GM20000 (cell line): ENCODE measurements at regions not wholly inside any gene's neighbourhood (a gene's known extent, or its start where the extent isn't known, plus 50 kb on each side); places are given as distances from the start of the nearest gene placed in this dataset.

ENCODE experiments used
- DNase-seq: peaks from one replicate; pipeline ENCODE4 v3.0.0; 2012; ENCODE audit warnings: low spot score
- TF ChIP-seq, protein P1 (sequence below): IDR thresholded peaks from 2 replicates; pipeline ENCODE4 v1.5.1; 2012; ENCODE audit warnings: mild to moderate bottlenecking, control low read depth; ENCODE audit errors: extremely low read depth, missing control alignments

DNA sequence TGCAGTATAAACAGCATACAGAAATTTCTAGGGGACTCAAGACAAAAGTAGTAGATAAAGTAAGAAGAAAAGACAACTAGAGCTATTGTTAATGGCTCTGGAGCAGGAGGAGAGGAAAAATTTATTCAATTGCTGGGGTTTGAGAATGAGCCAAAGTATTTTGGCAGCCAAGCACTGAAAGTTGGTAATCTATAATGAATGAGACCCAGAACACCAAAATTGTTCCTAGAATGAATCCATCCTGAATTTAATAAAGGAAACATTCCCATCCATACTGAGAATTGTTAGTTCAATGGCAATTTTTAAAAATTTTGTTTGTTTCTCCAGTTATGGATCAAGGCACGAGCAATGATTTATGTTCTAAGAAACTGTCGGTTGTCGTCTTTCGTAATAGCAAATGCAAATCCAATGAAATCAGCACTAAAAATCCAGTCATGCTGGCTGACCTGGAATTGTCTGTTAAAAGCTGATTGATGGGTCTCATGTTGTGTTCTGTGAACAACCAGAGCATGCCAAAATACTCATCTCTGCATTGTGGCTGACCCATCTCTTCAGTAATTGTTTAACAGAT is 170.9 kb upstream of the LMNTD1 start:
- DNase-seq: no peak
- TF ChIP-seq, protein P1, sequence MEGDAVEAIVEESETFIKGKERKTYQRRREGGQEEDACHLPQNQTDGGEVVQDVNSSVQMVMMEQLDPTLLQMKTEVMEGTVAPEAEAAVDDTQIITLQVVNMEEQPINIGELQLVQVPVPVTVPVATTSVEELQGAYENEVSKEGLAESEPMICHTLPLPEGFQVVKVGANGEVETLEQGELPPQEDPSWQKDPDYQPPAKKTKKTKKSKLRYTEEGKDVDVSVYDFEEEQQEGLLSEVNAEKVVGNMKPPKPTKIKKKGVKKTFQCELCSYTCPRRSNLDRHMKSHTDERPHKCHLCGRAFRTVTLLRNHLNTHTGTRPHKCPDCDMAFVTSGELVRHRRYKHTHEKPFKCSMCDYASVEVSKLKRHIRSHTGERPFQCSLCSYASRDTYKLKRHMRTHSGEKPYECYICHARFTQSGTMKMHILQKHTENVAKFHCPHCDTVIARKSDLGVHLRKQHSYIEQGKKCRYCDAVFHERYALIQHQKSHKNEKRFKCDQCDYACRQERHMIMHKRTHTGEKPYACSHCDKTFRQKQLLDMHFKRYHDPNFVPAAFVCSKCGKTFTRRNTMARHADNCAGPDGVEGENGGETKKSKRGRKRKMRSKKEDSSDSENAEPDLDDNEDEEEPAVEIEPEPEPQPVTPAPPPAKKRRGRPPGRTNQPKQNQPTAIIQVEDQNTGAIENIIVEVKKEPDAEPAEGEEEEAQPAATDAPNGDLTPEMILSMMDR: no peak

DNA sequence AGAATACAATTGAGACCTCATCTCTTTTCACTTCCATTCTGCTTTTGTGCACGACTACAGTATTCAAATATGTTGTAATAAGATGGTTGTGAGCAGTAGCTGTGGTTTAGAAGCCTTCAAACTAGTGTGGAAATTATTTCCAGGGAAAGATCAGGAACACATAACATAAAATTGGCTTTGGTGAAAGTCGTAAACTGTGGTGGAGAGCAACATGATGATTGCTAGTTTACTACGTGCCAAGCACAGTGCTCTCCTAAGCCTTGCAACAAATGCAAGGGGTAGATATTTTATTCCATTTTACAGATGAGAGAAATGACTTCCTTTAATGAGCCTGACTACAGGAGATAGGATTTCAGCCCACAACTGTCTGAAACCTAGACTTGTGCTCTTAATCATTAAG is 172.4 kb upstream of the LMNTD1 start:
- no peak for DNase-seq
- TF ChIP-seq, protein P1: no peak

DNA sequence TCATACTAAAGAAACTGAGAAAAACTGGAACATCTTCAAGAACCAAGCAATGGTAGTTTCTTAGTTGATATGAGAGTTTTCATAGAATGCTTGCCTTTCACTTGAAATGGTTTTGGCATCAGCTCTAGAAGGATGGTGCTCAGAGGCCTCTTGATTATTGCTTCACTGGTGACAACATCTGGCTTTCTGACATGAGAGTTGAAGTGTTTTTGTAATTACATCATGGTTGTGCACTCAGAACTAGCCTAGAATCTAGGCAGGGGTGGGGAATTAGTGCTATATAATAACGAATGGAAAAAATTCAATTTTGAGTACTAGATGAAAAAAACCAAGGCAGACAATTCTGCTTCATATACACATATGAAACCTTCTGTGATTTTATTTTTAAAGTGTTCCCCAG is 172.8 kb upstream of the LMNTD1 start:
- no peak for DNase-seq
- TF ChIP-seq, protein P1: no peak

DNA sequence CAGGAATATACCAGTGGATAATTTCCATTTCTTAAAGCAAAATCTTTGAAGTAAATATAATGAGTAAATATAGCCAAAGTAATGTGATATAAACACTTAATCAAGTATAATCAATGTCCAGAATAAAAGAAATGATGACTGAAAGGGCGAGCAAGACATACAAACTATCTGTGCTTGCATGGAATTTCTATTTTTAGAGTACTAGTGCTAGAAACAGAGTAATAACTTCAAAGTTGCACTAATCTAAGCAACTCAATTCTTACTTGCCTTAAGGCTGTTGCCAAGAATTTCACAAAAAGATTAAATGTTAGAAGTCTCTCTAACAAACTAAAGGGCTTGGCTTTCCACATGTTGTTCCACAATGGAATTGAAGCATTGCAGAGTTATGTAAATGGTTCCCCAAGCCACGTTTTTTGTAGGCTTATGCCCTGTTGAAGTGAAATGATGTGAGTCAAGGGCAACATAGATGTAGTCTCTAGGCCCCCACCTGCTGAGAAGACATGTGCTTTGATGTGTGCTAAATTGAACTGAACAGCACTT is 175.0 kb upstream of the LMNTD1 start:
- TF ChIP-seq, protein P1: no peak
- no peak for DNase-seq

DNA sequence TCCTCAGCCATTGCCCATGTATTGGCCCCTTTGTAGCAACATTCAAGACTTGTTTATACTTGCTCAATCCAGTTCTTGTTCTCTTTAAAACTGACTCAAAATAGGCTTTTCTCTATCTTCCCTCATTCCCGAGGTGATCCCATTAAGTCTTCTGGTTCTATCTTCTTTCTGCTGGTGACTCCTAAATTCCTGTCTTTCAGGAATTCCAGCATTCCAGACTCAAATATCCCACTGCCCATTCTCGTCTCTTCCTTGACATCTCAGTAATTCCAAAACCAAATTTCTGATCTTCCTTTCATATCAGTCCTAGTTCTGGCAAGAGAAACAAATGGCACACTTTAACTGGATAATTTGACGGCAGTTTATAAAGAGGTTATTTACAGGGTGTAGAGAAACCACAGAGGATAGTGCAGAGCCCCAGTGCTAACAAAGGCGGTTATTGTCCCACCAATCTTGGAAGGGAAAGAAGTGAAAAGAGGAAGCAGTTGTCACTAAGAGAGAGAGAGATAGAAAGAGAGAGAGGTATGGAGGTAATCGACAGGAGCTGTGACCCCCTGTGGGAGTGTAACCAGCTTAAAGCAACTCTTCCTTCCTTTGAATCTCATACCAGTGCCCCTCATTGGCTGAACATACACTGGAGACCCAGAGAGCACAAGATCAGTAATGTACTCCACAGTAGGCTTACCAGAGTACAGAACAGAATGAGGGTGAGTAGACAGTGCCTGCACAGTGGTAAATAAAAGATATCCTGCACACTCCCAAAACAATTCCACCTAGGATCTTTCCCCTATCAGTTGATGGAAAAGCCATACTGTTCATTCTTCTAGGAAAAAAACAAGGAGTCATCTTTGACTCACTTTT is 177.6 kb upstream of the LMNTD1 start:
- TF ChIP-seq, protein P1: no peak
- DNase-seq: no peak

DNA sequence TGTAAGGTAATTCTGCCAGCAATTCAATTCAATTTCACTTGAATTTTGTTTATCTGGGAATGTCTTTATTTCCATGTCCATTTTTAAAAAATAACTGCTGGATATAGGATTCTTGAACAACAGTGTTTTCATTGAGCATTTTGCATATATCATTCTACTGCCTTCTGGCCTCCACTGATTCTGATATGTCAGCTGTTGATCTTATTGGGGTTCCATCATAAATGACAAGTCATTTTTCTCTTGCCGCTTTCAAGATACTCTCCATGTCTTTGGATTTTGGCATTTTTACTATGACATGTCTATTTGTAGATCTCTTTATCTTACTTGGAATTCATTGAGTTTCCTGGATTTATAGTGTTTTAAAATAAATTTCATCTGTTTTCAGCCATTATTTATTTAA is 180.5 kb upstream of the LMNTD1 start:
- TF ChIP-seq, protein P1: no peak
- DNase-seq: no peak

DNA sequence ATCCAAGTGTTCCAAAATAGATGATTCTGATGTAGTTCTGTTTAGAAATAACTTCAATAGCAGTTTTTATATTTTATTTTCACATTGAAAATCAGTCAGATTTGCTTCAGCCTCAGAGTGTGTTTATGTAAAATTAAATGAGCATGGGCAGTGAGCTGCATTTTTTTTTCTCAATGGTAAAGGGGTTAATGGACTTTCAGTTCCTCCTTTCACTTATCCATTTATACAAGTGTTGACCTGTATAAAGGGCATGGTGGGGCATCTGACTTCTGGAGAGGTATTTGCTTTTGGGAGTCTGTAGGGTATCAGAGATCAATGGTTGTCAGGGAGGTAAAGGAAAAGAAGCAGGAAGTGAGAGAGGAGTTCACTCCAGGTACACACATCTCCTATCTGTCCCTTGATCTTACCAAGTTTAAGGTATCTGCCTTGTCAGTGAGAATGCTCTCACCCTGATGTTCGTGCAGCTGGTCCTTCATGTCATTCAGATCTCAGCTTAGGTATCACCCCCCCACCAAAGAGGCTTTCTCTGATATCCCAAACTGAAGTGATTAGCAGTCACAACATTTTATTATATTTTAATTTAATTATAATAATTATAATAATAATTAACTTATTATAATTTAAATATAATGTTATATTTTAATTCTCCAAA is 181.6 kb upstream of the LMNTD1 start:
- peak; percentile 8 for DNase-seq
- TF ChIP-seq, protein P1: no peak
